ENCODE measurements at regions not wholly inside any gene's neighbourhood (a gene's known extent, or its start where the extent isn't known, plus 50 kb on each side); places are given as distances from the start of the nearest gene placed in this dataset.

- TF ChIP-seq, protein P1, sequence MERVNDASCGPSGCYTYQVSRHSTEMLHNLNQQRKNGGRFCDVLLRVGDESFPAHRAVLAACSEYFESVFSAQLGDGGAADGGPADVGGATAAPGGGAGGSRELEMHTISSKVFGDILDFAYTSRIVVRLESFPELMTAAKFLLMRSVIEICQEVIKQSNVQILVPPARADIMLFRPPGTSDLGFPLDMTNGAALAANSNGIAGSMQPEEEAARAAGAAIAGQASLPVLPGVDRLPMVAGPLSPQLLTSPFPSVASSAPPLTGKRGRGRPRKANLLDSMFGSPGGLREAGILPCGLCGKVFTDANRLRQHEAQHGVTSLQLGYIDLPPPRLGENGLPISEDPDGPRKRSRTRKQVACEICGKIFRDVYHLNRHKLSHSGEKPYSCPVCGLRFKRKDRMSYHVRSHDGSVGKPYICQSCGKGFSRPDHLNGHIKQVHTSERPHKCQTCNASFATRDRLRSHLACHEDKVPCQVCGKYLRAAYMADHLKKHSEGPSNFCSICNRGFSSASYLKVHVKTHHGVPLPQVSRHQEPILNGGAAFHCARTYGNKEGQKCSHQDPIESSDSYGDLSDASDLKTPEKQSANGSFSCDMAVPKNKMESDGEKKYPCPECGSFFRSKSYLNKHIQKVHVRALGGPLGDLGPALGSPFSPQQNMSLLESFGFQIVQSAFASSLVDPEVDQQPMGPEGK (CRISPR knock-in tag; IDR thresholded peaks at IDR 0.05; ENCODE audit: borderline replicate concordance) = no peak
- TF ChIP-seq ARNTL (CRISPR knock-in tag; IDR thresholded peaks at IDR 0.05; ENCODE audit: borderline replicate concordance, low read depth) (no peak), ZFP30 (CRISPR knock-in tag; IDR thresholded peaks at IDR 0.05) (no peak; the same call in 1 of the 2 replicates), ESRRG (CRISPR knock-in tag; IDR thresholded peaks at IDR 0.05) (no peak), CREB5 (CRISPR knock-in tag; IDR thresholded peaks at IDR 0.05; ENCODE audit: low read depth) (no peak)
Measured at GRCh38 chr2:185202945-185203528, 535.6 kb upstream of the FSIP2 start (continued).

DNA sequence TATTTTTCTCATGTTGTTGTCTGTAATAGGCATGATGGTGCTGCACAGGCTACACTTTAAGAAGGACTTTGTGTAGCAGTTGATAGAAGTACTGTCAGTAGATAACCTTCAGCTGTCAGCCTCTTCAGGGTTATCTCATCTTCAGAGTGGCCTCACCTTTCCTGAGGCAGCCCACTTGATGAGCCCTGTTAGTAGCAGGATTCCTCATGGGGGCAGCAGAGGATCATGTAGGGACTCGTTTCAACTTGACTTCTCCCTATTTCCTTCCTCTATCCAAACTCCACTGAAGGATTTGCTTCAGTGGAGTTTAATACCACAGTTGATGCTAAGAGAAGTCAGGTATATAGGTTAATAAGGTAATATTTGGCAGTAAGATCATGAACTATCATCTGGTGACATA, 530.3 kb upstream of the FSIP2 start:
- TF ChIP-seq ZNF70 (CRISPR knock-in tag; IDR thresholded peaks at IDR 0.05) (no peak), CSDC2 (CRISPR knock-in tag; IDR thresholded peaks at IDR 0.05) (no peak), SNAI2 (CRISPR knock-in tag; IDR thresholded peaks at IDR 0.05) (no peak), PPARA (CRISPR knock-in tag; IDR thresholded peaks at IDR 0.05; ENCODE audit: borderline replicate concordance) (no peak), TOX (CRISPR knock-in tag; IDR thresholded peaks at IDR 0.05; ENCODE audit: borderline replicate concordance) (no peak)
- TF ChIP-seq, protein P2, sequence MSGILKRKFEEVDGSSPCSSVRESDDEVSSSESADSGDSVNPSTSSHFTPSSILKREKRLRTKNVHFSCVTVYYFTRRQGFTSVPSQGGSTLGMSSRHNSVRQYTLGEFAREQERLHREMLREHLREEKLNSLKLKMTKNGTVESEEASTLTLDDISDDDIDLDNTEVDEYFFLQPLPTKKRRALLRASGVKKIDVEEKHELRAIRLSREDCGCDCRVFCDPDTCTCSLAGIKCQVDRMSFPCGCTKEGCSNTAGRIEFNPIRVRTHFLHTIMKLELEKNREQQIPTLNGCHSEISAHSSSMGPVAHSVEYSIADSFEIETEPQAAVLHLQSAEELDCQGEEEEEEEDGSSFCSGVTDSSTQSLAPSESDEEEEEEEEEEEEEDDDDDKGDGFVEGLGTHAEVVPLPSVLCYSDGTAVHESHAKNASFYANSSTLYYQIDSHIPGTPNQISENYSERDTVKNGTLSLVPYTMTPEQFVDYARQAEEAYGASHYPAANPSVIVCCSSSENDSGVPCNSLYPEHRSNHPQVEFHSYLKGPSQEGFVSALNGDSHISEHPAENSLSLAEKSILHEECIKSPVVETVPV (CRISPR knock-in tag; IDR thresholded peaks at IDR 0.05) = no peak
- peak; percentile 82 for ATAC-seq

DNA sequence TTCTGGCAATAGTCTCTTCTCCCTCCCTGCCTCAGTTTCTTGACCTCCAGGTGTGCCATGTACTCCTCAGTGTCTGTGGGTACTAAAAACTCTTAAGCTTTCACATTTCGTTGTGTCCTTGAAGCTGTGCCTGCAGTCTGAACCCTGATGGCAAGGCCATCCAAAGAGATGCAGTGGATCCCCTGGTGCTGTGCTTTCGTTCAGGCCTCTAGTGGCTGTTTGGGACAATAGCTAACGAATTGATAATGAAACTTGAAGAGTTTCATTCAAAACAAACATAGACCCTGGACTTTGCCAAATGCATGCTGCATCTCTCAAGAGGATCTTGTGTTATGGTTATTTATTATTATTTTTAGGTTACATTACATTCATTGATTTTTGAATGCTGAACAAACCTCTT, 523.1 kb upstream of the FSIP2 start:
- TF ChIP-seq ZFP3 (CRISPR knock-in tag; IDR thresholded peaks at IDR 0.05) (no peak), ESRRG (CRISPR knock-in tag; IDR thresholded peaks at IDR 0.05) (no peak), ZC3H10 (CRISPR knock-in tag; IDR thresholded peaks at IDR 0.05) (no peak)
- ATAC-seq = no peak

GRCh38 chr2:185219981-185220380, 518.6 kb upstream of the FSIP2 start:
- ATAC-seq = no peak
- no peak for TF ChIP-seq ZNF70 (CRISPR knock-in tag; IDR thresholded peaks at IDR 0.05)
- TF ChIP-seq ISL1 (CRISPR knock-in tag; IDR thresholded peaks at IDR 0.05) = peak; percentile 54
- TF ChIP-seq SNAI2 (CRISPR knock-in tag; IDR thresholded peaks at IDR 0.05) = no peak
- TF ChIP-seq BACH2 (CRISPR knock-in tag; IDR thresholded peaks at IDR 0.05; ENCODE audit: borderline replicate concordance) = no peak
- TF ChIP-seq ZC3H10 (CRISPR knock-in tag; IDR thresholded peaks at IDR 0.05) = no peak
- TF ChIP-seq, protein P3, sequence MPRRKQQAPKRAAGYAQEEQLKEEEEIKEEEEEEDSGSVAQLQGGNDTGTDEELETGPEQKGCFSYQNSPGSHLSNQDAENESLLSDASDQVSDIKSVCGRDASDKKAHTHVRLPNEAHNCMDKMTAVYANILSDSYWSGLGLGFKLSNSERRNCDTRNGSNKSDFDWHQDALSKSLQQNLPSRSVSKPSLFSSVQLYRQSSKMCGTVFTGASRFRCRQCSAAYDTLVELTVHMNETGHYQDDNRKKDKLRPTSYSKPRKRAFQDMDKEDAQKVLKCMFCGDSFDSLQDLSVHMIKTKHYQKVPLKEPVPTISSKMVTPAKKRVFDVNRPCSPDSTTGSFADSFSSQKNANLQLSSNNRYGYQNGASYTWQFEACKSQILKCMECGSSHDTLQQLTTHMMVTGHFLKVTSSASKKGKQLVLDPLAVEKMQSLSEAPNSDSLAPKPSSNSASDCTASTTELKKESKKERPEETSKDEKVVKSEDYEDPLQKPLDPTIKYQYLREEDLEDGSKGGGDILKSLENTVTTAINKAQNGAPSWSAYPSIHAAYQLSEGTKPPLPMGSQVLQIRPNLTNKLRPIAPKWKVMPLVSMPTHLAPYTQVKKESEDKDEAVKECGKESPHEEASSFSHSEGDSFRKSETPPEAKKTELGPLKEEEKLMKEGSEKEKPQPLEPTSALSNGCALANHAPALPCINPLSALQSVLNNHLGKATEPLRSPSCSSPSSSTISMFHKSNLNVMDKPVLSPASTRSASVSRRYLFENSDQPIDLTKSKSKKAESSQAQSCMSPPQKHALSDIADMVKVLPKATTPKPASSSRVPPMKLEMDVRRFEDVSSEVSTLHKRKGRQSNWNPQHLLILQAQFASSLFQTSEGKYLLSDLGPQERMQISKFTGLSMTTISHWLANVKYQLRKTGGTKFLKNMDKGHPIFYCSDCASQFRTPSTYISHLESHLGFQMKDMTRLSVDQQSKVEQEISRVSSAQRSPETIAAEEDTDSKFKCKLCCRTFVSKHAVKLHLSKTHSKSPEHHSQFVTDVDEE (CRISPR knock-in tag; IDR thresholded peaks at IDR 0.05) = no peak
- TF ChIP-seq, protein P1 (CRISPR knock-in tag; IDR thresholded peaks at IDR 0.05; ENCODE audit: borderline replicate concordance) = no peak
- 0 out of 2 replicates have a peak, but pooled peaks have one; percentile 15 for TF ChIP-seq ESRRG (CRISPR knock-in tag; IDR thresholded peaks at IDR 0.05)
- TF ChIP-seq TOX (CRISPR knock-in tag; IDR thresholded peaks at IDR 0.05; ENCODE audit: borderline replicate concordance) = no peak
- TF ChIP-seq ZNF8 (CRISPR knock-in tag; IDR thresholded peaks at IDR 0.05) = no peak

Data from SK-N-SH treated with all-trans-retinoic acid at 6 μM for 48 hours (cell line).